Upper lobe of left lung (tissue), 4 donors: ENCODE measurements at regions not wholly inside any gene's neighbourhood (a gene's known extent, or its start where the extent isn't known, plus 50 kb on each side); places are given as distances from the start of the nearest gene placed in this dataset.

ENCODE experiments used
- CTCF ChIP-seq, 6 experiments: fragments of 450-650 bp in 4 of 6; fragments of 200-600 bp in 2 of 6; sonication (generic) in 2 of 6; IDR thresholded peaks; one replicate each; pipeline ENCODE4 v1.5.1; 2016 to 2019; ENCODE audit warnings: antibody characterized with exemption in 6 of 6
- EP300 ChIP-seq, 4 donors: sonication (generic); formaldehyde crosslinking; IDR thresholded peaks; one replicate each; pipeline ENCODE4 v1.5.1; 2017; ENCODE audit warnings: antibody characterized with exemption in 4 of 4, control low read depth in 2 of 4
- POLR2AphosphoS5 ChIP-seq, 2 donors: sonication (generic); formaldehyde crosslinking; IDR thresholded peaks; one replicate each; pipeline ENCODE4 v1.5.1; 2017; ENCODE audit warnings: antibody characterized with exemption in 2 of 2

- no peak for TF ChIP-seq CTCF (IDR thresholded peaks at IDR 0.05)
- TF ChIP-seq EP300 (IDR thresholded peaks at IDR 0.05) = no peak
- TF ChIP-seq POLR2AphosphoS5 (IDR thresholded peaks at IDR 0.05) = no peak
These were observed 113.4 kb downstream of the CYRIA start for GRCh38 chr2:16552202-16552601.
